ENCODE measurements at regions not wholly inside any gene's neighbourhood (a gene's known extent, or its start where the extent isn't known, plus 50 kb on each side); places are given as distances from the start of the nearest gene placed in this dataset.

- Histone ChIP-seq H3K4me1 (ENCODE audit: control insufficient read depth in 1 of 2, insufficient read depth in 2 of 2, low read length in 2 of 2) (peaks cover 28 to 30% of the 10 kb centered on the region in 2 experiments), H4K12ac (ENCODE audit: low read depth, low read length) (no peak overlapping the region), H4K91ac (ENCODE audit: low read depth, low read length) (peak overlapping the region; percentile 80), H2BK5ac (ENCODE audit: low read depth, low read length, poor library complexity) (peak overlapping the region; percentile 73), H3K4me2 (ENCODE audit: low read length) (peak overlapping the region; percentile 56), H3K23ac (ENCODE audit: low read length) (no peak overlapping the region), H4K8ac (ENCODE audit: low read depth, low read length) (peak overlapping the region; percentile 44), H3K36me3 (ENCODE audit: control insufficient read depth in 1 of 2, insufficient read depth in 2 of 2, low read length in 2 of 2) (no peaks in the 10 kb centered on the region), H2BK120ac (ENCODE audit: insufficient read depth, low read length, poor library complexity) (peak overlapping the region; percentile 50), H3K4ac (ENCODE audit: low read depth, low read length) (no peak overlapping the region), H3K27ac (ENCODE audit: low read depth, low read length) (peak overlapping the region; percentile 95), H2AFZ (ENCODE audit: insufficient read depth, low read length, poor library complexity) (no peak overlapping the region), H3K4me3 (ENCODE audit: low read depth, low read length) (no peak overlapping the region), H3K79me2 (ENCODE audit: control insufficient read depth, insufficient read depth, low read length, poor library complexity) (peaks cover 7% of the 10 kb centered on the region), H3K18ac (ENCODE audit: low read length) (peak overlapping the region; percentile 57), H2BK12ac (ENCODE audit: low read length) (peak overlapping the region; percentile 52), H3K9ac (ENCODE audit: low read length) (no peak overlapping the region), H2AK5ac (ENCODE audit: low read length) (no peak overlapping the region), H3K14ac (ENCODE audit: low read length) (peak overlapping the region; percentile 33), H3K27me3 (ENCODE audit: insufficient read depth, low read length) (no peaks in the 10 kb centered on the region), H3K9me3 (ENCODE audit: insufficient read depth, low read depth, low read length) (no peaks in the 10 kb centered on the region), H3K79me1 (ENCODE audit: low read length) (peaks cover 28% of the 10 kb centered on the region)
- WGBS (ENCODE audit: extremely low coverage, insufficient coverage, insufficient read length), result no CpG with 5 or more reads among the region's 7 CpGs
- DNase-seq, result no peak
These were observed 85.5 kb downstream of the SOWAHC start for GRCh38 chr2:109699646-109700045.

GRCh38 chr2:109700680-109701274 is 86.6 kb downstream of the SOWAHC start:
- H3K4me1 ChIP-seq (ENCODE audit: control insufficient read depth in 1 of 2, insufficient read depth in 2 of 2, low read length in 2 of 2), result peaks cover 29 to 30% of the 10 kb centered on the region in 2 experiments
- no peak for DNase-seq
- H2BK120ac ChIP-seq (ENCODE audit: insufficient read depth, low read length, poor library complexity), result peak overlapping the region; percentile 84
- H3K9me3 ChIP-seq (ENCODE audit: insufficient read depth, low read depth, low read length), result no peaks in the 10 kb centered on the region
- peak overlapping the region; percentile 85 for H3K18ac ChIP-seq (ENCODE audit: low read length)
- no peak overlapping the region for H4K12ac ChIP-seq (ENCODE audit: low read depth, low read length)
- H3K79me2 ChIP-seq (ENCODE audit: control insufficient read depth, insufficient read depth, low read length, poor library complexity), result peaks cover 7% of the 10 kb centered on the region
- H4K91ac ChIP-seq (ENCODE audit: low read depth, low read length), result peak overlapping the region; percentile 98
- H3K4me2 ChIP-seq (ENCODE audit: low read length), result no peak overlapping the region
- no CpG with 5 or more reads among the region's 11 CpGs for WGBS (ENCODE audit: extremely low coverage, insufficient coverage, insufficient read length)
- no peak overlapping the region for H3K23ac ChIP-seq (ENCODE audit: low read length)
- peak overlapping the region; percentile 72 for H2AK5ac ChIP-seq (ENCODE audit: low read length)
- no peak overlapping the region for H3K4me3 ChIP-seq (ENCODE audit: low read depth, low read length)
- H3K79me1 ChIP-seq (ENCODE audit: low read length), result peaks cover 28% of the 10 kb centered on the region
- peak overlapping the region; percentile 59 for H3K14ac ChIP-seq (ENCODE audit: low read length)
- H4K8ac ChIP-seq (ENCODE audit: low read depth, low read length), result peak overlapping the region; percentile 78
- H3K36me3 ChIP-seq (ENCODE audit: control insufficient read depth in 1 of 2, insufficient read depth in 2 of 2, low read length in 2 of 2), result no peaks in the 10 kb centered on the region
- no peaks in the 10 kb centered on the region for H3K27me3 ChIP-seq (ENCODE audit: insufficient read depth, low read length)
- peak overlapping the region; percentile 56 for H2BK5ac ChIP-seq (ENCODE audit: low read depth, low read length, poor library complexity)
- H3K4ac ChIP-seq (ENCODE audit: low read depth, low read length), result peak overlapping the region; percentile 90
- peak overlapping the region; percentile 100 for H2BK12ac ChIP-seq (ENCODE audit: low read length)
- peak overlapping the region; percentile 40 for H2AFZ ChIP-seq (ENCODE audit: insufficient read depth, low read length, poor library complexity)
- peak overlapping the region; percentile 95 for H3K27ac ChIP-seq (ENCODE audit: low read depth, low read length)
- no peak overlapping the region for H3K9ac ChIP-seq (ENCODE audit: low read length)

GRCh38 chr2:109701362-109701761 is 87.2 kb downstream of the SOWAHC start:
- no peak overlapping the region for H3K23ac ChIP-seq (ENCODE audit: low read length)
- no peak overlapping the region for H2AK5ac ChIP-seq (ENCODE audit: low read length)
- no CpG with 5 or more reads among the region's 7 CpGs for WGBS (ENCODE audit: extremely low coverage, insufficient coverage, insufficient read length)
- H3K27ac ChIP-seq (ENCODE audit: low read depth, low read length), result peak overlapping the region; percentile 95
- H3K79me2 ChIP-seq (ENCODE audit: control insufficient read depth, insufficient read depth, low read length, poor library complexity), result peaks cover 7% of the 10 kb centered on the region
- no peak overlapping the region for H3K4ac ChIP-seq (ENCODE audit: low read depth, low read length)
- H3K36me3 ChIP-seq (ENCODE audit: control insufficient read depth in 1 of 2, insufficient read depth in 2 of 2, low read length in 2 of 2), result no peaks in the 10 kb centered on the region
- no peak for DNase-seq
- peak overlapping the region; percentile 98 for H4K91ac ChIP-seq (ENCODE audit: low read depth, low read length)
- no peak overlapping the region for H4K12ac ChIP-seq (ENCODE audit: low read depth, low read length)
- no peak overlapping the region for H3K18ac ChIP-seq (ENCODE audit: low read length)
- peak overlapping the region; percentile 59 for H3K14ac ChIP-seq (ENCODE audit: low read length)
- peak overlapping the region; percentile 56 for H2BK5ac ChIP-seq (ENCODE audit: low read depth, low read length, poor library complexity)
- H3K4me2 ChIP-seq (ENCODE audit: low read length), result no peak overlapping the region
- no peak overlapping the region for H3K9ac ChIP-seq (ENCODE audit: low read length)
- peak overlapping the region; percentile 84 for H2BK120ac ChIP-seq (ENCODE audit: insufficient read depth, low read length, poor library complexity)
- H3K79me1 ChIP-seq (ENCODE audit: low read length), result peaks cover 28% of the 10 kb centered on the region
- peaks cover 29 to 30% of the 10 kb centered on the region in 2 experiments for H3K4me1 ChIP-seq (ENCODE audit: control insufficient read depth in 1 of 2, insufficient read depth in 2 of 2, low read length in 2 of 2)
- no peak overlapping the region for H3K4me3 ChIP-seq (ENCODE audit: low read depth, low read length)
- H3K9me3 ChIP-seq (ENCODE audit: insufficient read depth, low read depth, low read length), result no peaks in the 10 kb centered on the region
- peak overlapping the region; percentile 78 for H4K8ac ChIP-seq (ENCODE audit: low read depth, low read length)
- H2BK12ac ChIP-seq (ENCODE audit: low read length), result no peak overlapping the region
- H3K27me3 ChIP-seq (ENCODE audit: insufficient read depth, low read length), result no peaks in the 10 kb centered on the region
- H2AFZ ChIP-seq (ENCODE audit: insufficient read depth, low read length, poor library complexity), result no peak overlapping the region

- WGBS (ENCODE audit: extremely low coverage, insufficient coverage, insufficient read length), result no CpG with 5 or more reads among the region's 9 CpGs
These were observed 88.3 kb downstream of the SOWAHC start for GRCh38 chr2:109702250-109702985.

More at GRCh38 chr2:109702250-109702985, 88.3 kb downstream of the SOWAHC start:
- H3K4me3 ChIP-seq (ENCODE audit: low read depth, low read length), result no peak overlapping the region
- H3K4ac ChIP-seq (ENCODE audit: low read depth, low read length), result peak overlapping the region; percentile 87
- H3K36me3 ChIP-seq (ENCODE audit: control insufficient read depth in 1 of 2, insufficient read depth in 2 of 2, low read length in 2 of 2), result no peaks in the 10 kb centered on the region
- peak overlapping the region; percentile 66 for H2AK5ac ChIP-seq (ENCODE audit: low read length)
- H3K79me2 ChIP-seq (ENCODE audit: control insufficient read depth, insufficient read depth, low read length, poor library complexity), result peaks cover 7% of the 10 kb centered on the region
- no peak for DNase-seq
- H3K23ac ChIP-seq (ENCODE audit: low read length), result no peak overlapping the region
- H3K14ac ChIP-seq (ENCODE audit: low read length), result peak overlapping the region; percentile 92
- peak overlapping the region; percentile 41 for H2AFZ ChIP-seq (ENCODE audit: insufficient read depth, low read length, poor library complexity)
- peak overlapping the region; percentile 94 for H2BK12ac ChIP-seq (ENCODE audit: low read length)
- H2BK120ac ChIP-seq (ENCODE audit: insufficient read depth, low read length, poor library complexity), result peak overlapping the region; percentile 93
- no peak overlapping the region for H4K12ac ChIP-seq (ENCODE audit: low read depth, low read length)
- peak overlapping the region; percentile 90 for H3K27ac ChIP-seq (ENCODE audit: low read depth, low read length)
- no peaks in the 10 kb centered on the region for H3K27me3 ChIP-seq (ENCODE audit: insufficient read depth, low read length)
- peak overlapping the region; percentile 96 for H4K91ac ChIP-seq (ENCODE audit: low read depth, low read length)
- no peak overlapping the region for H3K9ac ChIP-seq (ENCODE audit: low read length)
- H3K18ac ChIP-seq (ENCODE audit: low read length), result peak overlapping the region; percentile 50
- peak overlapping the region; percentile 84 for H2BK5ac ChIP-seq (ENCODE audit: low read depth, low read length, poor library complexity)
- no peaks in the 10 kb centered on the region for H3K9me3 ChIP-seq (ENCODE audit: insufficient read depth, low read depth, low read length)
- H3K79me1 ChIP-seq (ENCODE audit: low read length), result peaks cover 27% of the 10 kb centered on the region
- H3K4me1 ChIP-seq (ENCODE audit: control insufficient read depth in 1 of 2, insufficient read depth in 2 of 2, low read length in 2 of 2), result peaks cover 29 to 30% of the 10 kb centered on the region in 2 experiments
- peak overlapping the region; percentile 62 for H4K8ac ChIP-seq (ENCODE audit: low read depth, low read length)
- H3K4me2 ChIP-seq (ENCODE audit: low read length), result no peak overlapping the region

Data from trophoblast cell (in vitro differentiated cells and primary cell).